HEK293T (cell line): ENCODE measurements at regions not wholly inside any gene's neighbourhood (a gene's known extent, or its start where the extent isn't known, plus 50 kb on each side); places are given as distances from the start of the nearest gene placed in this dataset.

Source experiments
- ARNT ChIP-seq: fragments of 450-650 bp; IDR thresholded peaks from 2 replicates; pipeline ENCODE4 v1.6.1; 2017; ENCODE audit warnings: mild to moderate bottlenecking
- BHLHE40 ChIP-seq: fragments of 450-650 bp; IDR thresholded peaks from 2 replicates; pipeline ENCODE4 v1.6.1; 2016; ENCODE audit warnings: mild to moderate bottlenecking, moderate library complexity, borderline replicate concordance
- FOXA1 ChIP-seq: fragments of 450-650 bp; IDR thresholded peaks from 2 replicates; pipeline ENCODE4 v1.6.1; 2016; ENCODE audit warnings: mild to moderate bottlenecking
- FOXK2 ChIP-seq: fragments of 450-650 bp; IDR thresholded peaks from 2 replicates; pipeline ENCODE4 v1.6.1; 2016; ENCODE audit warnings: mild to moderate bottlenecking
- FOXM1 ChIP-seq: fragments of 450-650 bp; IDR thresholded peaks from 2 replicates; pipeline ENCODE4 v1.6.1; 2017; ENCODE audit warnings: mild to moderate bottlenecking, borderline replicate concordance
- HDGF ChIP-seq: fragments of 450-650 bp; IDR thresholded peaks from 2 replicates; pipeline ENCODE4 v1.6.1; 2017; ENCODE audit warnings: antibody characterized with exemption, borderline replicate concordance
- NFRKB ChIP-seq: fragments of 450-650 bp; IDR thresholded peaks from 2 replicates; pipeline ENCODE4 v1.6.1; 2016; ENCODE audit warnings: mild to moderate bottlenecking, moderate library complexity
- SP1 ChIP-seq: fragments of 450-650 bp; IDR thresholded peaks from 2 replicates; pipeline ENCODE4 v1.6.1; 2017
- SUZ12 ChIP-seq: fragments of 450-650 bp; IDR thresholded peaks from 2 replicates; pipeline ENCODE4 v1.6.1; 2016; ENCODE audit warnings: mild to moderate bottlenecking
- TARDBP ChIP-seq: fragments of 450-650 bp; IDR thresholded peaks from 2 replicates; pipeline ENCODE4 v1.6.1; 2016
- ZNF384 ChIP-seq: fragments of 450-650 bp; IDR thresholded peaks from 2 replicates; pipeline ENCODE4 v1.6.1; 2016

DNA sequence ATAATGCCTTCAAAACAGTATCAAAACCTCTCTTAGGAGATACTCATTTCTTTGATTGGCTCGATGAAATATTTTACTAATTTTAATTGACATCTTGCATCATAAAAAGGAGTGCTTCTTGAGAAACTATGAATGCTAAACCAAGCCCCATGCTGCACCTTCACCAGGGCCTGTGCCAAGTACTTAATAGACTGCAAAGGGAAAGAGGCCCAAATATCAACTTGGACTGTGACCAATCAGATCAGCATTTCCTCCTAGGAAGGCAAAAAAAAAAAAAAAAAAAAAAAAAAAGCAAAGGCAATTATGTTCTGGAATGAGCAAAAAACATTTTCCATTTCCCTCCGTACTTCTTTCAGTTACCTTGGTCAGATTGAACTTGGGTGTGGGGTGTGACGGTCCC is 253.0 kb upstream of the SOX4 start:
- TF ChIP-seq SP1 (no peak), ARNT (no peak), SUZ12 (no peak), FOXM1 (no peak), NFRKB (no peak), HDGF (no peak), BHLHE40 (no peak), FOXK2 (no peak), FOXA1 (no peak), ZNF384 (no peak; the same call in 1 of the 2 replicates), TARDBP (no peak)
